ENCODE measurements at regions not wholly inside any gene's neighbourhood (a gene's known extent, or its start where the extent isn't known, plus 50 kb on each side); places are given as distances from the start of the nearest gene placed in this dataset.

GRCh38 chrX:39175418-39176057 lies 374.3 kb downstream of the MID1IP1 start:
- DNase-seq (ENCODE audit: low spot score) = no peak
- H3K27ac ChIP-seq = no peak overlapping the region
- H3K27me3 ChIP-seq = no peaks in the 10 kb centered on the region
- no peaks in the 10 kb centered on the region for H3K36me3 ChIP-seq
- TF ChIP-seq CTCF (IDR thresholded peaks at IDR 0.05) = no peak
- peaks cover 0 to 4% of the 10 kb centered on the region in 2 donors for H3K4me1 ChIP-seq
- no peaks in the 10 kb centered on the region for H3K9me3 ChIP-seq
- no peak overlapping the region for H3K4me3 ChIP-seq

GRCh38 chrX:39176105-39176504 lies 374.8 kb downstream of the MID1IP1 start:
- Histone ChIP-seq H3K4me1 (peaks cover 0 to 4% of the 10 kb centered on the region in 2 donors), H3K27me3 (no peaks in the 10 kb centered on the region), H3K9me3 (no peaks in the 10 kb centered on the region), H3K36me3 (no peaks in the 10 kb centered on the region), H3K4me3 (no peak overlapping the region), H3K27ac (no peak overlapping the region)
- no peak for TF ChIP-seq CTCF (IDR thresholded peaks at IDR 0.05)
- DNase-seq (ENCODE audit: low spot score) = no peak

GRCh38 chrX:39189431-39189830 lies 388.2 kb downstream of the MID1IP1 start:
- Histone ChIP-seq H3K27me3 (no peaks in the 10 kb centered on the region), H3K27ac (no peak overlapping the region), H3K4me3 (no peak overlapping the region), H3K36me3 (no peaks in the 10 kb centered on the region), H3K9me3 (peaks cover 0 to 10% of the 10 kb centered on the region in 2 donors), H3K4me1 (no peaks in the 10 kb centered on the region)
- no peak for DNase-seq (ENCODE audit: low spot score)
- TF ChIP-seq CTCF (IDR thresholded peaks at IDR 0.05) = no peak

GRCh38 chrX:39194673-39195072 lies 393.4 kb downstream of the MID1IP1 start:
- DNase-seq (ENCODE audit: low spot score) = no peak
- Histone ChIP-seq H3K36me3 (no peaks in the 10 kb centered on the region), H3K4me3 (no peak overlapping the region), H3K27me3 (no peaks in the 10 kb centered on the region), H3K9me3 (no peaks in the 10 kb centered on the region), H3K4me1 (no peaks in the 10 kb centered on the region), H3K27ac (no peak overlapping the region)
- no peak for TF ChIP-seq CTCF (IDR thresholded peaks at IDR 0.05)

GRCh38 chrX:39195156-39195555 lies 393.9 kb downstream of the MID1IP1 start:
- no peak overlapping the region for H3K27ac ChIP-seq
- no peaks in the 10 kb centered on the region for H3K4me1 ChIP-seq
- no peaks in the 10 kb centered on the region for H3K9me3 ChIP-seq
- DNase-seq (ENCODE audit: low spot score) = no peak
- no peaks in the 10 kb centered on the region for H3K36me3 ChIP-seq
- H3K27me3 ChIP-seq = no peaks in the 10 kb centered on the region
- no peak for TF ChIP-seq CTCF (IDR thresholded peaks at IDR 0.05)
- H3K4me3 ChIP-seq = no peak overlapping the region

Measured in right atrium auricular region (tissue), 2 donors.